Bronchial epithelial cell (primary cell): ENCODE measurements at regions not wholly inside any gene's neighbourhood (a gene's known extent, or its start where the extent isn't known, plus 50 kb on each side); places are given as distances from the start of the nearest gene placed in this dataset.
A peak's percentile ranks its signal among the peaks of the same experiment; 100 is the strongest.

Experiments used
- DNase-seq: peaks from one replicate; pipeline ENCODE4 v3.0.0-alpha.2; 2010; ENCODE audit warnings: low read depth
- FAIRE-seq: peaks from 2 replicates; lab custom pipeline; 2011; peaks lifted over from hg19 to GRCh38; lab: Jason Lieb, UNC
- H3K27me3 ChIP-seq: 2 replicates; pipeline ENCODE4 v1.5.1; 2011; ENCODE audit warnings: low read length; ENCODE audit not compliant: control insufficient read depth, insufficient read depth
- H3K36me3 ChIP-seq: 2 replicates; pipeline ENCODE4 v1.5.1; 2011; ENCODE audit warnings: low read length; ENCODE audit not compliant: control insufficient read depth, insufficient read depth
- H3K4me3 ChIP-seq: 2 replicates; pipeline ENCODE4 v1.5.1; 2011; ENCODE audit warnings: mild to moderate bottlenecking, low read depth, low read length, control low read depth
- TF ChIP-seq, protein P1 (sequence below): IDR thresholded peaks from 2 replicates; pipeline ENCODE4 v1.5.1; 2011; ENCODE audit warnings: mild to moderate bottlenecking, moderate library complexity, low read length, control low read depth, inconsistent platforms; ENCODE audit not compliant: insufficient read depth, severe bottlenecking

DNA sequence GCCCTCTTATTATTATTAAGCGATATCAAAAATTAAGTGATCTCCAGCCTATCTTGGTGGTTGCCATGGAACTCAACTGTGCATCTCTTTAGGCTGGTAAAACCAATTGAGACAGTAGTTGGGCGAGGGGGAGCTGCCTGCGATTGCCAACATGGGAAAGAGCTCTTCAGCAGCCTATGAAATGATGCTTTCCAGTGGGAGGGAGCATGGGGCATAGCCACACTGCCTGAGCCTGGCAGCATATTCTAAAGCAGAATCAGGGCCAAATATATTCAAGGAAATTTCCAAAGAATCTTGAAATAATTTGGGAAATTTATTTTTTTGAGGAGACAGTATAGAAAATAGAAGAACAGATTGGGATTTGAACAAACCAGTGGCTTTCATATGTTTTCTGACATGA is 126.9 kb upstream of the DNAH14 start:
- no peaks in the 10 kb centered on the region for H3K36me3 ChIP-seq
- TF ChIP-seq, protein P1, sequence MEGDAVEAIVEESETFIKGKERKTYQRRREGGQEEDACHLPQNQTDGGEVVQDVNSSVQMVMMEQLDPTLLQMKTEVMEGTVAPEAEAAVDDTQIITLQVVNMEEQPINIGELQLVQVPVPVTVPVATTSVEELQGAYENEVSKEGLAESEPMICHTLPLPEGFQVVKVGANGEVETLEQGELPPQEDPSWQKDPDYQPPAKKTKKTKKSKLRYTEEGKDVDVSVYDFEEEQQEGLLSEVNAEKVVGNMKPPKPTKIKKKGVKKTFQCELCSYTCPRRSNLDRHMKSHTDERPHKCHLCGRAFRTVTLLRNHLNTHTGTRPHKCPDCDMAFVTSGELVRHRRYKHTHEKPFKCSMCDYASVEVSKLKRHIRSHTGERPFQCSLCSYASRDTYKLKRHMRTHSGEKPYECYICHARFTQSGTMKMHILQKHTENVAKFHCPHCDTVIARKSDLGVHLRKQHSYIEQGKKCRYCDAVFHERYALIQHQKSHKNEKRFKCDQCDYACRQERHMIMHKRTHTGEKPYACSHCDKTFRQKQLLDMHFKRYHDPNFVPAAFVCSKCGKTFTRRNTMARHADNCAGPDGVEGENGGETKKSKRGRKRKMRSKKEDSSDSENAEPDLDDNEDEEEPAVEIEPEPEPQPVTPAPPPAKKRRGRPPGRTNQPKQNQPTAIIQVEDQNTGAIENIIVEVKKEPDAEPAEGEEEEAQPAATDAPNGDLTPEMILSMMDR, result no peak
- H3K4me3 ChIP-seq, result no peak overlapping the region
- DNase-seq, result no peak
- FAIRE-seq, result no peak
- no peaks in the 10 kb centered on the region for H3K27me3 ChIP-seq

DNA sequence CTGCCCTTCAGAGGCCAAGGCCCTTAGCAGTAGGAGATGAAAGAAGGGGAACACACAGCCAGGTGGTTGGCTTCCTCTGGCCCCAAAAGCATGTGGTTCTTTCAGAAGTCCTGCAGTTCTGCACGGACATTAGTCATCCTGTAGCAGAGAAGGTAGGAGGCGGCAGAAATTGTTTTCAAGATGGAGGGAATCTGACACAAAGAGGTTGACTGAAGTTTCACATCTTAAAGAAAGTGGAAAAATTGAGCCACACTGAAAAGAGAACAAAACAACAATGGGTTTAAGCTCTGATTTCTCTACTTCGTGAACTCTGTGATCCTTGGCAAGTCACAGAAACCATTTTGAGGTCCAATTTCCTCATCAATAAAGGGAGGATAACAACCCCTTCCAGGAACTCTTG is 125.3 kb upstream of the DNAH14 start:
- TF ChIP-seq, protein P1, result no peak
- Histone ChIP-seq H3K36me3 (no peaks in the 10 kb centered on the region), H3K4me3 (no peak overlapping the region), H3K27me3 (no peaks in the 10 kb centered on the region)
- no peak for DNase-seq
- no peak for FAIRE-seq

DNA sequence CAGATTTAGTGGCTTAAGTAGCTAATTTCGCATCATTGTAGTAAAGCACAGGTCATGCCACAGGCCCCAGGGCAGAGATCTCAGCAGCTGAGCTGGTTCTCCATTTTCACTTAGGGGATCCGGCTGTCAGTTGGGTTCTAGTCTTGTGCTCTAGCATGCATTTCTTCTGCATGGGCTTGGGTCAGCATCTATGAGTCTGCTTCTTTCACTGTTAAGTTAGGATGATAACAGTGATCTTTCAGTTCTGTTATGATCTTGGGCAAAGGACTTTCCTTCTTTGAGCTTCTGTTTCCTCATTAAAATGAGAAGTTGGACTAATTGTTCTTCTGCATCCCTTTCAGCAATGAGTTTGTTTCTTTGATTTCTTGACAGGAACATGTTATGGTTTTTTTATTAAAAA is 123.6 kb upstream of the DNAH14 start:
- Histone ChIP-seq H3K36me3 (no peaks in the 10 kb centered on the region), H3K27me3 (no peaks in the 10 kb centered on the region), H3K4me3 (no peak overlapping the region)
- FAIRE-seq (no peak), DNase-seq (no peak)
- TF ChIP-seq, protein P1, result no peak

DNA sequence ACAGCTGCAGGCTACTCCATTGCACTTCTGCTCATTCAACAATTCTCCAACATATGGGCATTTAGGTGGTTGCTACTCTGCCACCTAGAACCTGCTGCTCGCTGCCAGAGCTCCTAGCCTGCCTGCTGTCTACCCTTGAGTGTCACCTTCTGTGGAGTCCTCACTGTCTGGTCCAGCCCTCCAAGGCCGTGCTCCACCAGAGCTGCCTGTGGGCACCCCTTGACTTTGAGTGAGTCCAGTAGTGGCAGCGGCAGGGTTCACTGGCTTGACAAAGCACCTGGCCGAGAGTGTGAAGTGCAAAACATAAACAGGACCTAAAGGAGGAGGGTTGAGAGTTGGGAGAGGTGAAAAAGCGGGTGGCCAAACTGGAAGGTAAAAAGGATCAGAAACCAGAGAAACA is 120.3 kb upstream of the DNAH14 start:
- H3K4me3 ChIP-seq, result no peak overlapping the region
- H3K36me3 ChIP-seq, result no peaks in the 10 kb centered on the region
- no peaks in the 10 kb centered on the region for H3K27me3 ChIP-seq
- FAIRE-seq, result no peak
- DNase-seq, result no peak
- TF ChIP-seq, protein P1, result no peak

DNA sequence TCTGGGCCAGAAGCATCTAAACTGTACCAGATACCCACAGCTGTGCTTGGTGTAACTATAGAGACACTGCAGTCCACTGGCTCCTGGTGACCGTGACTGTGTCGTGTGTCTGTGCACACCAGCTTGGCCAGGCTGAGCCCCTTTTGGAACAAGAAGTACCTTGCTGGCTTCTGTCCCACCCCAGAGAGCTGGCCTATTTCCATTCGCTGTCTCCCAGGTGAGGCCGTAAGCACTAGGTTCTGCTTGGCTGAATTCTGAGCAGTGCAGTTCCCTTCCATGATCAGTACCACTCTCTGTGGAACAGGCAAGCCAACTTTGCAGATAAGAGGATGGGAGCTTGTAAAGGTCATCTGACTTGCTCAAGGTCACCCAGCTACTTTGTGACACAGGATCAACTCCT is 119.9 kb upstream of the DNAH14 start:
- Histone ChIP-seq H3K4me3 (no peak overlapping the region), H3K36me3 (no peaks in the 10 kb centered on the region), H3K27me3 (no peaks in the 10 kb centered on the region)
- no peak for FAIRE-seq
- DNase-seq, result no peak
- TF ChIP-seq, protein P1, result no peak

DNA sequence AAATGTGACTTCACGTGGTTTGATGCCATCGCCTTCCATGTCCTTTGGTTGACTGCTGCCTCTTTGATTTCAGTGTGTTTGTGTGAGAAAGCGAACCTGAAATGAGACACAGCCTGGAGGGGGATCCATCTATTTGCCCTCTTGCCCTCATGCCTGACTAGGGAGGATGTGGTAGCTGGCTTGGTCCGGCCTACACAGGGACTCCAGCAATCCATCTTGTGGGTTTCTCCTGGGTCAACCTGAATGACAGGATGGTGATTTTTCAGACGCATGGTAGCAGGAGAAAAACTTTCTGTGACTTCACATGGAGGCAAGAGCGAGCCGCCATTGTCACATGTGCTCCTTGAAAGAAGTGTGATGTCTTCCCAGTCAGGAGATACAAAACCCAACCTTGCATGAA is 117.9 kb upstream of the DNAH14 start:
- no peaks in the 10 kb centered on the region for H3K36me3 ChIP-seq
- no peak overlapping the region for H3K4me3 ChIP-seq
- no peak for DNase-seq
- TF ChIP-seq, protein P1, result no peak
- FAIRE-seq, result peak; percentile 7
- H3K27me3 ChIP-seq, result no peaks in the 10 kb centered on the region
